ENCODE measurements at regions not wholly inside any gene's neighbourhood (a gene's known extent, or its start where the extent isn't known, plus 50 kb on each side); places are given as distances from the start of the nearest gene placed in this dataset.

DNA sequence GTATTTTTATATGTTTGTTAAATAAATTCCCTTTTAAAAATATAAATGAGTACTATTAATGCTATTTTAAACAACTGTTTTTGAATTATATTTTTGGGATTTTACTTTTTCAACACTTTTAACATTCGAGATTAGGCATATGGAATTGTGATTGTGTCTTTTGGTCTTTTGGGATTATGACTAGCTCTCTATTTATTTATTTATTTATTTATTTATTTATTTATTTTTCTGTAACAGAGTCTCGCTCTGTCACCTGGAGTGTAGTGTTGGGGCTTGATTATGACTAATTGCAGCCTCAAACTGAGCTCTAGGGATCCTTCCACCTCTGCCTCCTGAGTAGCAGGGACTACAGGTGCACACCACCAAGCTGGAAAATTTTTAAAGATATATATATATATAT lies 1101.6 kb downstream of the FAM133A start (continued):
- no peak for TF ChIP-seq ZNF114 (CRISPR knock-in tag; IDR thresholded peaks at IDR 0.05)

DNA sequence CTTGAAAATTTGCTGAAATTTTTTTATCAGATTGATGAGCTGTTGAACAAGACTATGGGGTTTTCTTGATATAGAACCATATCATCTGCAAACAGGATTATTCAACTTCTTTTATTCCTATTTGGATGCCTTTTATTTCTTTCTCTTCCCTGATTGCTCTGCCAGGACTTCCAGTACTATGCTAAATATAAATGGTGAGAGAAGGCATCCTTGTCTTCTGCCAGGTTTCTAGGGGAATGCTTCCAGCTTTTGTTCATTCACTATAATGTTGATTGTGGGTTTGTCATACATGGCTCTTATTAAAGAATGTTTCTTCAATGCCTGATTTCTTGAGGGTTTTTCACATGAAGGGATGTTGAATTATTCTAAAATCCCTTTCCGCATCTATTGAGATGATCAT lies 1139.5 kb downstream of the FAM133A start:
- H3K4me1 ChIP-seq (ENCODE audit: insufficient read depth) = no peaks in the 10 kb centered on the region
- Mint-ChIP-seq H3K27ac (no peak overlapping the region), H3K9me3 (peaks cover 15% of the 10 kb centered on the region), H3K4me3 (no peak overlapping the region), H3K36me3 (ENCODE audit: low read depth) (peaks cover 16% of the 10 kb centered on the region; the same call in 2 of the 3 replicates), H3K27me3 (ENCODE audit: insufficient read depth, low read depth, poor library complexity) (no peaks in the 10 kb centered on the region), H3K4me1 (no peaks in the 10 kb centered on the region)
- H4K20me1 ChIP-seq (replicated peaks; ENCODE audit: insufficient read depth) = no peaks in the 10 kb centered on the region
- no peaks in the 10 kb centered on the region; the same call in none of the 2 replicates for H3K79me2 ChIP-seq (replicated peaks; ENCODE audit: insufficient read depth)
- H3K9me2 ChIP-seq (ENCODE audit: insufficient read depth) = no peaks in the 10 kb centered on the region
- no peak overlapping the region for H2AFZ ChIP-seq
- H3K4me2 ChIP-seq = no peak overlapping the region
- H3K27ac ChIP-seq (ENCODE audit: low read depth) = no peak overlapping the region
- H3K36me3 ChIP-seq (ENCODE audit: insufficient read depth) = no peaks in the 10 kb centered on the region
- H3F3A ChIP-seq (replicated peaks; ENCODE audit: low read depth) = no peaks in the 10 kb centered on the region
- ATAC-seq (no peak), DNase-seq (ENCODE audit: low spot score) (no peak)
- no peaks in the 10 kb centered on the region for H3K27me3 ChIP-seq (ENCODE audit: insufficient read depth)
- no peak overlapping the region for H3K4me3 ChIP-seq
- no peak for TF ChIP-seq STAT1 (IDR thresholded peaks at IDR 0.05; ENCODE audit: unreplicated experiment)
- no peak for TF ChIP-seq EZH2phosphoT487 (IDR thresholded peaks at IDR 0.05; ENCODE audit: unreplicated experiment)
- no peak for TF ChIP-seq CREB1 (CRISPR knock-in tag; IDR thresholded peaks at IDR 0.05; ENCODE audit: low read depth)
- TF ChIP-seq, protein P1, sequence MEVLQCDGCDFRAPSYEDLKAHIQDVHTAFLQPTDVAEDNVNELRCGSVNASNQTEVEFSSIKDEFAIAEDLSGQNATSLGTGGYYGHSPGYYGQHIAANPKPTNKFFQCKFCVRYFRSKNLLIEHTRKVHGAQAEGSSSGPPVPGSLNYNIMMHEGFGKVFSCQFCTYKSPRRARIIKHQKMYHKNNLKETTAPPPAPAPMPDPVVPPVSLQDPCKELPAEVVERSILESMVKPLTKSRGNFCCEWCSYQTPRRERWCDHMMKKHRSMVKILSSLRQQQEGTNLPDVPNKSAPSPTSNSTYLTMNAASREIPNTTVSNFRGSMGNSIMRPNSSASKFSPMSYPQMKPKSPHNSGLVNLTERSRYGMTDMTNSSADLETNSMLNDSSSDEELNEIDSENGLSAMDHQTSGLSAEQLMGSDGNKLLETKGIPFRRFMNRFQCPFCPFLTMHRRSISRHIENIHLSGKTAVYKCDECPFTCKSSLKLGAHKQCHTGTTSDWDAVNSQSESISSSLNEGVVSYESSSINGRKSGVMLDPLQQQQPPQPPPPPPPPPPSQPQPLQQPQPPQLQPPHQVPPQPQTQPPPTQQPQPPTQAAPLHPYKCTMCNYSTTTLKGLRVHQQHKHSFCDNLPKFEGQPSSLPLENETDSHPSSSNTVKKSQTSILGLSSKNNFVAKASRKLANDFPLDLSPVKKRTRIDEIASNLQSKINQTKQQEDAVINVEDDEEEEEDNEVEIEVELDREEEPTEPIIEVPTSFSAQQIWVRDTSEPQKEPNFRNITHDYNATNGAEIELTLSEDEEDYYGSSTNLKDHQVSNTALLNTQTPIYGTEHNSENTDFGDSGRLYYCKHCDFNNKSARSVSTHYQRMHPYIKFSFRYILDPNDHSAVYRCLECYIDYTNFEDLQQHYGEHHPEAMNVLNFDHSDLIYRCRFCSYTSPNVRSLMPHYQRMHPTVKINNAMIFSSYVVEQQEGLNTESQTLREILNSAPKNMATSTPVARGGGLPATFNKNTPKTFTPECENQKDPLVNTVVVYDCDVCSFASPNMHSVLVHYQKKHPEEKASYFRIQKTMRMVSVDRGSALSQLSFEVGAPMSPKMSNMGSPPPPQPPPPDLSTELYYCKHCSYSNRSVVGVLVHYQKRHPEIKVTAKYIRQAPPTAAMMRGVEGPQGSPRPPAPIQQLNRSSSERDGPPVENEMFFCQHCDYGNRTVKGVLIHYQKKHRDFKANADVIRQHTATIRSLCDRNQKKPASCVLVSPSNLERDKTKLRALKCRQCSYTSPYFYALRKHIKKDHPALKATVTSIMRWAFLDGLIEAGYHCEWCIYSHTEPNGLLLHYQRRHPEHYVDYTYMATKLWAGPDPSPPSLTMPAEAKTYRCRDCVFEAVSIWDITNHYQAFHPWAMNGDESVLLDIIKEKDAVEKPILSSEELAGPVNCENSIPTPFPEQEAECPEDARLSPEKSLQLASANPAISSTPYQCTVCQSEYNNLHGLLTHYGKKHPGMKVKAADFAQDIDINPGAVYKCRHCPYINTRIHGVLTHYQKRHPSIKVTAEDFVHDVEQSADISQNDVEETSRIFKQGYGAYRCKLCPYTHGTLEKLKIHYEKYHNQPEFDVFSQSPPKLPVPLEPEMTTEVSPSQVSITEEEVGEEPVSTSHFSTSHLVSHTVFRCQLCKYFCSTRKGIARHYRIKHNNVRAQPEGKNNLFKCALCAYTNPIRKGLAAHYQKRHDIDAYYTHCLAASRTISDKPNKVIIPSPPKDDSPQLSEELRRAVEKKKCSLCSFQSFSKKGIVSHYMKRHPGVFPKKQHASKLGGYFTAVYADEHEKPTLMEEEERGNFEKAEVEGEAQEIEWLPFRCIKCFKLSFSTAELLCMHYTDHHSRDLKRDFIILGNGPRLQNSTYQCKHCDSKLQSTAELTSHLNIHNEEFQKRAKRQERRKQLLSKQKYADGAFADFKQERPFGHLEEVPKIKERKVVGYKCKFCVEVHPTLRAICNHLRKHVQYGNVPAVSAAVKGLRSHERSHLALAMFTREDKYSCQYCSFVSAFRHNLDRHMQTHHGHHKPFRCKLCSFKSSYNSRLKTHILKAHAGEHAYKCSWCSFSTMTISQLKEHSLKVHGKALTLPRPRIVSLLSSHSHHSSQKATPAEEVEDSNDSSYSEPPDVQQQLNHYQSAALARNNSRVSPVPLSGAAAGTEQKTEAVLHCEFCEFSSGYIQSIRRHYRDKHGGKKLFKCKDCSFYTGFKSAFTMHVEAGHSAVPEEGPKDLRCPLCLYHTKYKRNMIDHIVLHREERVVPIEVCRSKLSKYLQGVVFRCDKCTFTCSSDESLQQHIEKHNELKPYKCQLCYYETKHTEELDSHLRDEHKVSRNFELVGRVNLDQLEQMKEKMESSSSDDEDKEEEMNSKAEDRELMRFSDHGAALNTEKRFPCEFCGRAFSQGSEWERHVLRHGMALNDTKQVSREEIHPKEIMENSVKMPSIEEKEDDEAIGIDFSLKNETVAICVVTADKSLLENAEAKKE (CRISPR knock-in tag; IDR thresholded peaks at IDR 0.05) = no peak
- no peak for TF ChIP-seq EZH2 (IDR thresholded peaks at IDR 0.05; ENCODE audit: low read depth, unreplicated experiment)
- no peak for TF ChIP-seq JUNB (IDR thresholded peaks at IDR 0.05; ENCODE audit: unreplicated experiment)
- TF ChIP-seq, protein P2, sequence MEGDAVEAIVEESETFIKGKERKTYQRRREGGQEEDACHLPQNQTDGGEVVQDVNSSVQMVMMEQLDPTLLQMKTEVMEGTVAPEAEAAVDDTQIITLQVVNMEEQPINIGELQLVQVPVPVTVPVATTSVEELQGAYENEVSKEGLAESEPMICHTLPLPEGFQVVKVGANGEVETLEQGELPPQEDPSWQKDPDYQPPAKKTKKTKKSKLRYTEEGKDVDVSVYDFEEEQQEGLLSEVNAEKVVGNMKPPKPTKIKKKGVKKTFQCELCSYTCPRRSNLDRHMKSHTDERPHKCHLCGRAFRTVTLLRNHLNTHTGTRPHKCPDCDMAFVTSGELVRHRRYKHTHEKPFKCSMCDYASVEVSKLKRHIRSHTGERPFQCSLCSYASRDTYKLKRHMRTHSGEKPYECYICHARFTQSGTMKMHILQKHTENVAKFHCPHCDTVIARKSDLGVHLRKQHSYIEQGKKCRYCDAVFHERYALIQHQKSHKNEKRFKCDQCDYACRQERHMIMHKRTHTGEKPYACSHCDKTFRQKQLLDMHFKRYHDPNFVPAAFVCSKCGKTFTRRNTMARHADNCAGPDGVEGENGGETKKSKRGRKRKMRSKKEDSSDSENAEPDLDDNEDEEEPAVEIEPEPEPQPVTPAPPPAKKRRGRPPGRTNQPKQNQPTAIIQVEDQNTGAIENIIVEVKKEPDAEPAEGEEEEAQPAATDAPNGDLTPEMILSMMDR (conservative IDR thresholded peaks at IDR 0.05; ENCODE audit: low read depth in 2 of 2) = no peak
- TF ChIP-seq NANOG (IDR thresholded peaks at IDR 0.05; ENCODE audit: borderline replicate concordance) = no peak
- no peak for TF ChIP-seq ZNF114 (CRISPR knock-in tag; IDR thresholded peaks at IDR 0.05)
- TF ChIP-seq, protein P3, sequence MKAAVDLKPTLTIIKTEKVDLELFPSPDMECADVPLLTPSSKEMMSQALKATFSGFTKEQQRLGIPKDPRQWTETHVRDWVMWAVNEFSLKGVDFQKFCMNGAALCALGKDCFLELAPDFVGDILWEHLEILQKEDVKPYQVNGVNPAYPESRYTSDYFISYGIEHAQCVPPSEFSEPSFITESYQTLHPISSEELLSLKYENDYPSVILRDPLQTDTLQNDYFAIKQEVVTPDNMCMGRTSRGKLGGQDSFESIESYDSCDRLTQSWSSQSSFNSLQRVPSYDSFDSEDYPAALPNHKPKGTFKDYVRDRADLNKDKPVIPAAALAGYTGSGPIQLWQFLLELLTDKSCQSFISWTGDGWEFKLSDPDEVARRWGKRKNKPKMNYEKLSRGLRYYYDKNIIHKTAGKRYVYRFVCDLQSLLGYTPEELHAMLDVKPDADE (IDR thresholded peaks at IDR 0.05) = no peak
- TF ChIP-seq ZNF331 (CRISPR knock-in tag; IDR thresholded peaks at IDR 0.05; ENCODE audit: low read depth) = no peak
- TF ChIP-seq, protein P4, sequence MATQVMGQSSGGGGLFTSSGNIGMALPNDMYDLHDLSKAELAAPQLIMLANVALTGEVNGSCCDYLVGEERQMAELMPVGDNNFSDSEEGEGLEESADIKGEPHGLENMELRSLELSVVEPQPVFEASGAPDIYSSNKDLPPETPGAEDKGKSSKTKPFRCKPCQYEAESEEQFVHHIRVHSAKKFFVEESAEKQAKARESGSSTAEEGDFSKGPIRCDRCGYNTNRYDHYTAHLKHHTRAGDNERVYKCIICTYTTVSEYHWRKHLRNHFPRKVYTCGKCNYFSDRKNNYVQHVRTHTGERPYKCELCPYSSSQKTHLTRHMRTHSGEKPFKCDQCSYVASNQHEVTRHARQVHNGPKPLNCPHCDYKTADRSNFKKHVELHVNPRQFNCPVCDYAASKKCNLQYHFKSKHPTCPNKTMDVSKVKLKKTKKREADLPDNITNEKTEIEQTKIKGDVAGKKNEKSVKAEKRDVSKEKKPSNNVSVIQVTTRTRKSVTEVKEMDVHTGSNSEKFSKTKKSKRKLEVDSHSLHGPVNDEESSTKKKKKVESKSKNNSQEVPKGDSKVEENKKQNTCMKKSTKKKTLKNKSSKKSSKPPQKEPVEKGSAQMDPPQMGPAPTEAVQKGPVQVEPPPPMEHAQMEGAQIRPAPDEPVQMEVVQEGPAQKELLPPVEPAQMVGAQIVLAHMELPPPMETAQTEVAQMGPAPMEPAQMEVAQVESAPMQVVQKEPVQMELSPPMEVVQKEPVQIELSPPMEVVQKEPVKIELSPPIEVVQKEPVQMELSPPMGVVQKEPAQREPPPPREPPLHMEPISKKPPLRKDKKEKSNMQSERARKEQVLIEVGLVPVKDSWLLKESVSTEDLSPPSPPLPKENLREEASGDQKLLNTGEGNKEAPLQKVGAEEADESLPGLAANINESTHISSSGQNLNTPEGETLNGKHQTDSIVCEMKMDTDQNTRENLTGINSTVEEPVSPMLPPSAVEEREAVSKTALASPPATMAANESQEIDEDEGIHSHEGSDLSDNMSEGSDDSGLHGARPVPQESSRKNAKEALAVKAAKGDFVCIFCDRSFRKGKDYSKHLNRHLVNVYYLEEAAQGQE (IDR thresholded peaks at IDR 0.05; ENCODE audit: unreplicated experiment) = no peak
- no peak for TF ChIP-seq POLR2AphosphoS5 (IDR thresholded peaks at IDR 0.05; ENCODE audit: low read depth)

Measured in GM23338 (cell line).